Liver (tissue), 3 donors: ENCODE measurements at regions not wholly inside any gene's neighbourhood (a gene's known extent, or its start where the extent isn't known, plus 50 kb on each side); places are given as distances from the start of the nearest gene placed in this dataset.

Experiments used
- FOXA2 ChIP-seq: IDR thresholded peaks from 2 replicates; pipeline ENCODE4 v1.6.1; 2016; ENCODE audit warnings: antibody characterized with exemption
- GABPA ChIP-seq, 2 donors: IDR thresholded peaks in 1 of 2; conservative IDR thresholded peaks in 1 of 2; 2 replicates each; pipeline ENCODE4 v1.6.1; 2016; ENCODE audit warnings: antibody characterized with exemption in 2 of 2, mild to moderate bottlenecking in 1 of 2, moderate library complexity in 1 of 2
- JUND ChIP-seq, 2 donors: IDR thresholded peaks; 2 replicates each; pipeline ENCODE4 v1.6.1; 2016; ENCODE audit warnings: antibody characterized with exemption in 2 of 2
- MAX ChIP-seq: IDR thresholded peaks from 2 replicates; pipeline ENCODE4 v1.6.1; 2016; ENCODE audit warnings: antibody characterized with exemption
- NR2F2 ChIP-seq: IDR thresholded peaks from 2 replicates; pipeline ENCODE4 v1.6.1; 2016; ENCODE audit warnings: antibody characterized with exemption
- RAD21 ChIP-seq, 2 donors: IDR thresholded peaks; 2 replicates each; pipeline ENCODE4 v1.6.1; 2016; ENCODE audit warnings: antibody characterized with exemption in 2 of 2, mild to moderate bottlenecking in 2 of 2
- REST ChIP-seq: IDR thresholded peaks from 2 replicates; pipeline ENCODE4 v1.6.1; 2016; ENCODE audit warnings: antibody characterized with exemption, mild to moderate bottlenecking
- RXRA ChIP-seq, 2 donors: IDR thresholded peaks; 2 replicates each; pipeline ENCODE4 v1.6.1; 2017 to 2018; ENCODE audit warnings: antibody characterized with exemption in 2 of 2, mild to moderate bottlenecking in 1 of 2
- SP1 ChIP-seq: IDR thresholded peaks from 2 replicates; pipeline ENCODE4 v1.6.1; 2018; ENCODE audit warnings: antibody characterized with exemption, mild to moderate bottlenecking
- TAF1 ChIP-seq: conservative IDR thresholded peaks from 2 replicates; pipeline ENCODE4 v1.6.1; 2016; ENCODE audit warnings: antibody characterized with exemption, mild to moderate bottlenecking
- TF ChIP-seq, protein P1 (sequence below): fragments of 150-350 bp; IDR thresholded peaks from 2 replicates; pipeline ENCODE4 v1.5.1; 2017; ENCODE audit warnings: improper control_type of control experiment, low read depth, low read length; ENCODE audit not compliant: missing input control
- donor health status: healthy.
- donor health status: healthy.

GRCh38 chr5:29905626-29906353 is 1287.7 kb upstream of the CDH6 start:
- no peak for TF ChIP-seq RAD21 (IDR thresholded peaks at IDR 0.05)
- no peak for TF ChIP-seq FOXA2
- TF ChIP-seq, protein P1, sequence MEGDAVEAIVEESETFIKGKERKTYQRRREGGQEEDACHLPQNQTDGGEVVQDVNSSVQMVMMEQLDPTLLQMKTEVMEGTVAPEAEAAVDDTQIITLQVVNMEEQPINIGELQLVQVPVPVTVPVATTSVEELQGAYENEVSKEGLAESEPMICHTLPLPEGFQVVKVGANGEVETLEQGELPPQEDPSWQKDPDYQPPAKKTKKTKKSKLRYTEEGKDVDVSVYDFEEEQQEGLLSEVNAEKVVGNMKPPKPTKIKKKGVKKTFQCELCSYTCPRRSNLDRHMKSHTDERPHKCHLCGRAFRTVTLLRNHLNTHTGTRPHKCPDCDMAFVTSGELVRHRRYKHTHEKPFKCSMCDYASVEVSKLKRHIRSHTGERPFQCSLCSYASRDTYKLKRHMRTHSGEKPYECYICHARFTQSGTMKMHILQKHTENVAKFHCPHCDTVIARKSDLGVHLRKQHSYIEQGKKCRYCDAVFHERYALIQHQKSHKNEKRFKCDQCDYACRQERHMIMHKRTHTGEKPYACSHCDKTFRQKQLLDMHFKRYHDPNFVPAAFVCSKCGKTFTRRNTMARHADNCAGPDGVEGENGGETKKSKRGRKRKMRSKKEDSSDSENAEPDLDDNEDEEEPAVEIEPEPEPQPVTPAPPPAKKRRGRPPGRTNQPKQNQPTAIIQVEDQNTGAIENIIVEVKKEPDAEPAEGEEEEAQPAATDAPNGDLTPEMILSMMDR, result no peak
- TF ChIP-seq GABPA (IDR thresholded peaks at IDR 0.05 in 1 of 2, conservative IDR thresholded peaks at IDR 0.05 in 1 of 2), result no peak
- no peak for TF ChIP-seq REST
- no peak for TF ChIP-seq SP1
- TF ChIP-seq MAX, result no peak
- no peak for TF ChIP-seq TAF1
- TF ChIP-seq JUND (IDR thresholded peaks at IDR 0.05), result no peak
- no peak for TF ChIP-seq RXRA (IDR thresholded peaks at IDR 0.05)
- TF ChIP-seq NR2F2, result no peak
